GM18498 (cell line): ENCODE measurements at regions not wholly inside any gene's neighbourhood (a gene's known extent, or its start where the extent isn't known, plus 50 kb on each side); places are given as distances from the start of the nearest gene placed in this dataset.

ENCODE experiments used
- ATAC-seq: cut with Tn5 transposase; IDR thresholded peaks from one replicate; pipeline ENCODE4 v1.9.1; 2021; ENCODE audit warnings: mild to moderate bottlenecking, moderate library complexity; ENCODE audit not compliant: unreplicated experiment

DNA sequence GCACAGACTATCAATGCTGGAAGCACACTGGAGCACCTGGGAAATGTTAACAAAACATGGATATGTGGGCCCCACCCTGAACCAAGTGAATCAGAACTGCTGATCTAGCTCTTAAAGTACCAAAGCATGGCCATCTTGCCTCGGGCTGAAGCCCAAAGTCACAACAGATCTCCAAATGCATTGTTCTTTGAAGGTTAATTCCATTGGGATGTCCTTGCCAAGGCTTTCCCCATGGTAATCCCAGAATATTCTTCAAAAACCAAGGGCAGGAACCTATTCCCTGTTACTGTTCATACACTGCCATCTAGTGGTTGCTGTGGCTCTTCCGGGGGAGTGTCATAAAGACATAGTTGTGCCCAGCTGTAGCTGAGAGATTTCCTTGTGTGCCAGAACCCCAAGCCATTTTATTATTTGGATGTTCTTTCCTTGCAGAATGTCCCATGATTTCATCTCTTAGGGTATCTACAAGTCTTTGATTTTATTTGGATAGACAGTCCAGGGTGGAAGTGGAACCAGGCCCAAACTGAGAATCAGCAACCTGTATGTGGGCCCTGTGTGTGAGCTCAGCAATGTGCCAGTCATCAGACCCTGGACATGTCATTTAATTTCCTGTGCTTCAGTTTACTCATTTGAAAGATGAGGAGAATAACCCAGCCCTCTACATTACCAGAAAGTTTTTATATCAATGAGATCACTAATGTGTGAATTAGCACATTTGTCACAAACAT lies 290.0 kb downstream of the ACTL7B start:
- peak; percentile 72 for ATAC-seq

GRCh38 chr9:108562176-108562575 lies 293.6 kb downstream of the ACTL7B start:
- no peak for ATAC-seq

DNA sequence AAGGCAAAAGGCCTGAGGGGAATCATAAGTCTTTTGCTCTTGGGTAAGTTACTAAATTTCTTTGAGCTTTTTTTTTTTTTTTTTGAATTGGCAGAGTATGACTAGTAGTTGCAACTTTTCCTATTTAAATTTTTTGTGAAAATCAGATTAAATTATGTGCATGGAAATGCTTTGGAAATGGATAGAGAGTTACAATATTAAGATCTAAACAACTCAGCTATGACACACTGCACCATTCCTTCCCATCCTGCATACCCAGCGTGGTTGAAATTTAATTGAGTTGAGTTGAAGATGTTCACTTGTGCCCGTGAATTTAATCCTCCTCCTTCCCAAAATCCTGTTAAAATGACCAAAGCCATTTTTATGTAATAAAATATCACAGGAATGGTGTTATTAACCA lies 296.4 kb downstream of the ACTL7B start:
- ATAC-seq, result no peak

DNA sequence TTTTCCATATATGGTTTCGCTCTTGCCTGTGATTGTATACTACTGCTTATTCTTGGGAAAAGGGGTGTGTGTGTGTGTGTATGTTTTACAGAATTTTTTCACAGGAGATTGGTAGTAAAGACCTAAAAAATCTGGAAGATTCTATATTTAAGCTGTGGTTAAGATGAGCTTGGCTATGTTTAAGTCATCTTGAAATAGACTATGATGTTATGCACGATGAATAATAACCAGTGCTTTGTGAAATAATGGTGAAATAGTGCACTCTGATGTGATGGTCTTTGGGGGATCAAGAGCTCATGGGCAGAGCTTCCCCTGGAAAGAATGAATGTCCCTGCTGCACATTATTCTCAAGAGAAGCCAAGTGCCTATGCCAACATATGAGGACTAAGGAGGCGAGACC lies 301.0 kb downstream of the ACTL7B start:
- ATAC-seq, result no peak

GRCh38 chr9:108553111-108553635 lies 302.6 kb downstream of the ACTL7B start:
- ATAC-seq, result no peak

- no peak for ATAC-seq
Measured at GRCh38 chr9:108552459-108553040, 303.2 kb downstream of the ACTL7B start.

DNA sequence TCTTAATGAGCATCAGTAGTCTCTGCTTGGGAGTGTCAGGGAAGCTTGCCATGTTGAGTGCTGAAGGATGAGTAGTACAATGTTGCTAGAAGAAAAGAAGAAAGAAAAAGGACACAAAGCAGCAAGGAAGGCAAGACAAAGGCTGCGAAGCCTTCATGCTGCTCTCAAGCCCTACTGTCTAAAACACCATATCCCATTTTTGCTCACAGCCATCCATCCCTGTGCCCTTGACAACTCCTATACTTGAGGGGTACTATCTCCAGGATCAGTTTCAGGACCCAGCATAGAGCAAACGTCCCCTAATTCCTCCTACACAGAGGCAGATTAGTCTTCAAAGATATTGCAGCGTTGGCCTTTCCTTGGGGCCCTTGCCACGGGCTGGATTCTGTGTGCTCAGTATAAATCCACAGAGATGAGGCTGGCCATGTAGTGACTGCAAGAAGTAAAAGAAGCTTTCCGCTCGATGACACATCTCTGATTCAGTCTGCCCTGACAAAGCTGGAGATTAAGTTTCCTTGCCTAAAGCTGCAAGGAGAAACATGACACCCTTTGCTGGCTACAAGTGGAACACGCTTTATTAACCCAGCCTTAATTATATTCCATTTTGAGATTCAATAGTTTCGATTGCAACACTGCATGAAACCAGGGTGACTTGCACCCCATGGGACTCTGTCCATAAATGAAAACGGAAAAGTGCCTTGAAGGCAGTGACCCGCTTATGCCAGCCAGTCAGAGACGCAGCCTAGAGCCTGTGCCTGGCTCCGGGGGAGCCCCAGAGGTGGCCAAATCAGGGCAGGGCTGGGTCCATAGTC lies 304.6 kb downstream of the ACTL7B start:
- ATAC-seq, result no peak

GRCh38 chr9:108550106-108550505 lies 305.7 kb downstream of the ACTL7B start:
- ATAC-seq, result no peak

GRCh38 chr9:108549184-108549583 lies 306.6 kb downstream of the ACTL7B start:
- ATAC-seq, result no peak

DNA sequence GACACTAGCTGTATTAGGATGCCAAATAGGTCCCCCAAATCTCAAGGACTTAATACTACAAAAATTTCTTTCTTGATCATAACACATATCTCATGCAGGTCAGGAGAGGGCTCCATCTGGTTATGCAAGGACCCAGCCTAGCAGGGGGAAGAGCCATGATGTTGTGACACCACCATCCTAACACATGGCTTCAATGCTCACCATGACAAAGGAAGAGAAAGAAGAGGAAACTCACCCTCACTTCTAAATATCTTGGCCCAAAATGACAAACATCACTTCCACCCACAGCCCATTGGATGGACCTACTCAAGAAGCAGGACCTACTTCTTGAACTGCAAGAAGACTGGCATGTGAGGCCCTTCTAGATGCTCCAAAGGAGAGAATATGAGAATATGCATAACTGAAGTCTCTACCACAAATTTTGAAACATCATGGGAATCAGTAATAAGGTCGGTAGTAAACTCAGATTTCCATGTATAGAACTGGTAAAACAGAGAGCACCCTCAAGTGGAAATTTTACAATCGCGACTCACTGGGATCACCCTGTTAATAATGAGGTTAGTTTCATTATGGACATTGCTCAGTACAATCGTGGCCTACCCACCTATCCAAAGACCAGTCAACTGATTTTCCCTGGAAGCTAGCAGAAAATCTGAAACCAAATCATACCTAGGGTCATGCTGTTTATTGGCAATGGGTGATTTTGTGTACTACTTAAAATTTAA lies 308.2 kb downstream of the ACTL7B start:
- no peak for ATAC-seq

DNA sequence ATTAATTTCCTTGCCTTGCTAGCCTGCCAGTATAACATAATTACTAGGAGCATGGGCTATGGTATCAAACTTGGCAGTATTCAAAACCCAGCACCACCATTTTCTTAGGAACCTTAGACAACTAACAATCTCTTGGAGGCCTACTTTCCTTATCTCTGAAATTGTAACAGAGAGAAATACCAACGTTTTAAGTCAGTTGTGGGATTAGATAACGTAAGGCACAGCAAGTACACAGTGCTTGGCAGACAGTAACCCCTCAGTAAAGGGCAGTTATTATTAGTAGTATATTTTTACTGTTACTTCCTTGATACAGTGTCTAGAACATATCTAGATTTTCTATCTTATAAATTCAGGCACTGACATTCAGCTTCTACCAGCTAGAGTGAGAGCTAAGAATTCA lies 309.6 kb downstream of the ACTL7B start:
- ATAC-seq, result no peak

DNA sequence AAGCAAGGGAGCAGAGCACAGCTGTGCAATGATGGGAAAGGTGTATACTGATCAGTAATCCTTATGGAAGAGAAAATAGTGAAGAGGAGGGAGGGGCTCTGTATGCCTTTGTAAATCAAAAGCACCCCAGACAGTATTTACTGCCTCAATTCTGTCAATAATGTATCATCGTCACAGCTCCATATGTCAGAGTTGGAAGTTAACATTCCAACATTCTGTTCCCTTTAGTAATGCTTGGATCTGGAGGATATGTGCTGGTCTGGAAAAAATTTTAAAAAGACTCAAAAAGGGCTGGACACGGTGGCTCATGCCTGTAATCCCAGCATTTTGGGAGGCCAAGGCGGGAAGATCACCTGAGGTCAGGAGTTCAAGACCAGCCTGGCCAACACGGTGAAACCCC lies 310.4 kb downstream of the ACTL7B start:
- no peak for ATAC-seq

GRCh38 chr9:108544866-108545265 lies 310.9 kb downstream of the ACTL7B start:
- ATAC-seq, result no peak

GRCh38 chr9:108543251-108543778 lies 312.5 kb downstream of the ACTL7B start:
- ATAC-seq, result no peak

DNA sequence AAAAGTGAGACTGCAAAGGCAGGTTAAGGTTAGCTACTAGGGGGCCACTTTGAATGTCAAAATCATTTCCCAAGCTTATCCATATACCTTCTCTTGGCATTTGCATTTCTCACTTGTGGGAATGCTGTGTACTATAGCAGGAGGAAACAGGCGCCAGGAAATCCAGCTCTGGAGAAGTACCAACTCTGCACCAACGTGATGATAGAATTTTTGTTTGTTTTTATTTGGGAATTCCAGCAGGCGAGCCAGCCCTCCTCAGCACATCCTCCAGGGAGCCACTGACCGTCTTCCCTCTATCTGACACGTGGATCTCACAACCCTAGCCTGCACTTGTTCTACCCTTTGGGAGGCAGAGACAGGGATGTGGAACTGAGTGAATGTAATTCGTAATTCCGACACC lies 318.0 kb downstream of the ACTL7B start:
- ATAC-seq, result no peak

GRCh38 chr9:108536836-108537601 lies 318.8 kb downstream of the ACTL7B start:
- ATAC-seq, result no peak

- no peak for ATAC-seq
Measured at GRCh38 chr9:108535526-108535925, 320.3 kb downstream of the ACTL7B start.

GRCh38 chr9:108534741-108535140 lies 321.0 kb downstream of the ACTL7B start:
- ATAC-seq, result no peak

- no peak for ATAC-seq
Measured at GRCh38 chr9:108530141-108530540, 325.6 kb downstream of the ACTL7B start.

GRCh38 chr9:108528231-108528630 lies 327.6 kb downstream of the ACTL7B start:
- no peak for ATAC-seq
